H9 (cell line): ENCODE measurements at regions not wholly inside any gene's neighbourhood (a gene's known extent, or its start where the extent isn't known, plus 50 kb on each side); places are given as distances from the start of the nearest gene placed in this dataset.

Source experiments
- DNase-seq: peaks from one replicate; pipeline ENCODE4 v3.0.0-alpha.2; 2017
- H2AFZ ChIP-seq: one replicate; pipeline ENCODE4 v1.6.1; 2013; ENCODE audit warnings: mild to moderate bottlenecking, low read length, control low read depth, moderate library complexity
- H2AK5ac ChIP-seq: 2 replicates; pipeline ENCODE4 v1.6.1; 2013; ENCODE audit warnings: low read length, control low read depth, mixed read lengths; ENCODE audit not compliant: insufficient read length
- H2BK120ac ChIP-seq: one replicate; pipeline ENCODE4 v1.6.1; 2013; ENCODE audit warnings: low read depth, mild to moderate bottlenecking, low read length, control low read depth, inconsistent platforms; ENCODE audit not compliant: poor library complexity, severe bottlenecking
- H2BK12ac ChIP-seq: 2 replicates; pipeline ENCODE4 v1.6.1; 2013; ENCODE audit warnings: low read length, control low read depth, mixed read lengths, low read depth; ENCODE audit not compliant: insufficient read length
- H2BK15ac ChIP-seq: 2 replicates; pipeline ENCODE4 v1.6.1; 2013; ENCODE audit warnings: low read depth, low read length, control low read depth
- H2BK20ac ChIP-seq: one replicate; pipeline ENCODE4 v1.6.1; 2013; ENCODE audit warnings: low read depth, mild to moderate bottlenecking, low read length, control low read depth, inconsistent platforms; ENCODE audit not compliant: poor library complexity, severe bottlenecking
- H2BK5ac ChIP-seq: 2 replicates; pipeline ENCODE4 v1.6.1; 2013; ENCODE audit warnings: low read length, control low read depth, mixed read lengths; ENCODE audit not compliant: insufficient read length
- H3K14ac ChIP-seq: 2 replicates; pipeline ENCODE4 v1.6.1; 2013; ENCODE audit warnings: low read length, control low read depth; ENCODE audit not compliant: insufficient read depth
- H3K18ac ChIP-seq: 2 replicates; pipeline ENCODE4 v1.6.1; 2013; ENCODE audit warnings: low read depth, mild to moderate bottlenecking, mixed read lengths, low read length, control low read depth; ENCODE audit not compliant: insufficient read length
- H3K23ac ChIP-seq: 2 replicates; pipeline ENCODE4 v1.6.1; 2013; ENCODE audit warnings: low read length, control low read depth, mixed read lengths, low read depth; ENCODE audit not compliant: insufficient read length
- H3K23me2 ChIP-seq: 2 replicates; pipeline ENCODE4 v1.6.1; 2013; ENCODE audit warnings: low read depth, mild to moderate bottlenecking, mixed read lengths, low read length, control low read depth; ENCODE audit not compliant: insufficient read length, poor library complexity, severe bottlenecking
- H3K27ac ChIP-seq: 2 replicates; pipeline ENCODE4 v1.5.1; 2013; ENCODE audit warnings: low read length, control low read depth, mixed read lengths, low read depth; ENCODE audit not compliant: insufficient read length
- H3K27me3 ChIP-seq: 2 replicates; pipeline ENCODE4 v1.6.1; 2013; ENCODE audit warnings: low read length, control low read depth, inconsistent platforms; ENCODE audit not compliant: insufficient read depth
- H3K4ac ChIP-seq: 2 replicates; pipeline ENCODE4 v1.6.1; 2013; ENCODE audit warnings: low read depth, mild to moderate bottlenecking, control low read depth, inconsistent platforms, low read length, moderate library complexity
- H3K4me1 ChIP-seq: 2 replicates; pipeline ENCODE4 v1.6.1; 2013; ENCODE audit warnings: low read length, control low read depth, inconsistent platforms; ENCODE audit not compliant: insufficient read depth
- H3K4me2 ChIP-seq: 2 replicates; pipeline ENCODE4 v1.6.1; 2013; ENCODE audit warnings: low read length, control low read depth, mixed read lengths; ENCODE audit not compliant: insufficient read length, insufficient read depth
- H3K56ac ChIP-seq: 2 replicates; pipeline ENCODE4 v1.6.1; 2013; ENCODE audit warnings: low read depth, mild to moderate bottlenecking, mixed read lengths, low read length, control low read depth; ENCODE audit not compliant: insufficient read length
- H3K79me1 ChIP-seq: 2 replicates; pipeline ENCODE4 v1.6.1; 2013; ENCODE audit warnings: low read depth, mild to moderate bottlenecking, moderate library complexity, low read length, control low read depth, inconsistent platforms; ENCODE audit not compliant: insufficient read depth, poor library complexity, severe bottlenecking
- H3K79me2 ChIP-seq: 2 replicates; pipeline ENCODE4 v1.6.1; 2013; ENCODE audit warnings: low read length, control low read depth, inconsistent platforms; ENCODE audit not compliant: insufficient read depth
- H3K9ac ChIP-seq: 2 replicates; pipeline ENCODE4 v1.6.1; 2013; ENCODE audit warnings: low read length, control low read depth, mixed read lengths; ENCODE audit not compliant: insufficient read length; ENCODE audit errors: extremely low read depth
- H3K9me3 ChIP-seq: one replicate; pipeline ENCODE4 v1.6.1; 2013; ENCODE audit warnings: low read depth, low read length, inconsistent platforms; ENCODE audit not compliant: control insufficient read depth
- H3T11ph ChIP-seq: one replicate; pipeline ENCODE4 v1.6.1; 2013; ENCODE audit warnings: mild to moderate bottlenecking, low read length, control low read depth, inconsistent platforms
- H4K20me1 ChIP-seq: one replicate; pipeline ENCODE4 v1.6.1; 2013; ENCODE audit not compliant: control insufficient read depth, insufficient read length, insufficient read depth
- H4K5ac ChIP-seq: 2 replicates; pipeline ENCODE4 v1.6.1; 2013; ENCODE audit warnings: low read depth, mild to moderate bottlenecking, mixed read lengths, low read length, control low read depth; ENCODE audit not compliant: insufficient read length
- H4K8ac ChIP-seq: replicated peaks from 2 replicates; pipeline ENCODE4 v1.6.1; 2013; ENCODE audit warnings: low read length, control low read depth, mixed read lengths, low read depth; ENCODE audit not compliant: insufficient read length
- H4K91ac ChIP-seq: 2 replicates; pipeline ENCODE4 v1.6.1; 2013; ENCODE audit warnings: low read depth, mild to moderate bottlenecking, moderate library complexity, mixed read lengths, low read length, control low read depth; ENCODE audit not compliant: insufficient read length
- H3K27ac Mint-ChIP-seq, 3 experiments: 2 replicates in 2 of 3; 3 replicates in 1 of 3; pipeline ENCODE4 v1.8.0; 2020 to 2021; ENCODE audit warnings: mixed read lengths in 3 of 3, mild to moderate bottlenecking in 1 of 3, moderate library complexity in 1 of 3
- H3K27me3 Mint-ChIP-seq: 2 replicates; pipeline ENCODE4 v1.8.0; 2021; ENCODE audit warnings: low read depth, mild to moderate bottlenecking, moderate library complexity, mixed read lengths
- H3K36me3 Mint-ChIP-seq, 3 experiments: 2 replicates in 2 of 3; 3 replicates in 1 of 3; pipeline ENCODE4 v1.8.0; 2020 to 2021; ENCODE audit warnings: low read depth in 3 of 3, mixed read lengths in 3 of 3; ENCODE audit not compliant: insufficient read depth in 1 of 3
- H3K4me1 Mint-ChIP-seq, 2 experiments: 2 replicates each; pipeline ENCODE4 v1.8.0; 2020; ENCODE audit warnings: mixed read lengths in 2 of 2
- H3K4me3 Mint-ChIP-seq, 2 experiments: 2 replicates in 1 of 2; 3 replicates in 1 of 2; pipeline ENCODE4 v1.8.0; 2020 to 2021; ENCODE audit warnings: mild to moderate bottlenecking in 2 of 2, mixed read lengths in 2 of 2, moderate library complexity in 1 of 2
- H3K9me3 Mint-ChIP-seq, 2 experiments: 2 replicates in 1 of 2; 3 replicates in 1 of 2; pipeline ENCODE4 v1.8.0; 2020; ENCODE audit warnings: mild to moderate bottlenecking in 2 of 2, mixed read lengths in 2 of 2, moderate library complexity in 1 of 2
- WGBS: extraction: QIAGEN DNeasy Blood & Tissue Kit; methylation state at CpG from one replicate; pipeline ENCODE4 v1.1.7; 2013; ENCODE audit warnings: missing lambda C conversion rate, low lambda C conversion rate, mixed read lengths; ENCODE audit not compliant: insufficient read length; ENCODE audit errors: extremely low coverage; 5-methylcytosine and 5-hydroxymethylcytosine counted together
- TF ChIP-seq, protein P1 (sequence below): fragments of 200-600 bp; sonication (generic); conservative IDR thresholded peaks from 3 replicates; pipeline ENCODE4 v1.8.0; 2021; ENCODE audit warnings: antibody characterized with exemption, mild to moderate bottlenecking

DNA sequence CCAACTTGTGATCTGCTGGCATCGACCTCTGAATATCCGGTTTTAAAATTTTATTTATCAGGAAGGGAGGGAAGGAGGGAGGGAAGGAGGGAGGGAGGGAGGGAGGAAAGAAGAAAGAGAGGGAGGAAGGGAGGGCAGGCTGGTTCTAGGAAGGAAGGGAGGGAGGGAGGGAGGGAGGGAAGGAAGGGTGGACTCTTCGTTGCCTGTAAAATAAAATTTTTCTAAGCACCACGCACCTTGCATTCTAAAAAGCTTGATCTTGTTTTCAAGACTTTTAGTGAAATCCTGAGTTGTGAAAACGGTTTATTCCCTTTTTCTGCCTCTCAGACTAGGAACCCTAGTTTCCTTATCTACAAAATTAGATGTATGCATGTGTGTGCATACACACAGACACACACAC is 101.7 kb upstream of the RAP2B start:
- H4K5ac ChIP-seq = no peak overlapping the region
- H3K79me2 ChIP-seq = no peaks in the 10 kb centered on the region
- H3K27me3 Mint-ChIP-seq = no peaks in the 10 kb centered on the region
- no peak overlapping the region for H3K4ac ChIP-seq
- H3K14ac ChIP-seq = no peak overlapping the region
- no peaks in the 10 kb centered on the region for H3K27me3 ChIP-seq
- H2AFZ ChIP-seq = no peak overlapping the region
- no peak overlapping the region for H2BK5ac ChIP-seq
- TF ChIP-seq, protein P1, sequence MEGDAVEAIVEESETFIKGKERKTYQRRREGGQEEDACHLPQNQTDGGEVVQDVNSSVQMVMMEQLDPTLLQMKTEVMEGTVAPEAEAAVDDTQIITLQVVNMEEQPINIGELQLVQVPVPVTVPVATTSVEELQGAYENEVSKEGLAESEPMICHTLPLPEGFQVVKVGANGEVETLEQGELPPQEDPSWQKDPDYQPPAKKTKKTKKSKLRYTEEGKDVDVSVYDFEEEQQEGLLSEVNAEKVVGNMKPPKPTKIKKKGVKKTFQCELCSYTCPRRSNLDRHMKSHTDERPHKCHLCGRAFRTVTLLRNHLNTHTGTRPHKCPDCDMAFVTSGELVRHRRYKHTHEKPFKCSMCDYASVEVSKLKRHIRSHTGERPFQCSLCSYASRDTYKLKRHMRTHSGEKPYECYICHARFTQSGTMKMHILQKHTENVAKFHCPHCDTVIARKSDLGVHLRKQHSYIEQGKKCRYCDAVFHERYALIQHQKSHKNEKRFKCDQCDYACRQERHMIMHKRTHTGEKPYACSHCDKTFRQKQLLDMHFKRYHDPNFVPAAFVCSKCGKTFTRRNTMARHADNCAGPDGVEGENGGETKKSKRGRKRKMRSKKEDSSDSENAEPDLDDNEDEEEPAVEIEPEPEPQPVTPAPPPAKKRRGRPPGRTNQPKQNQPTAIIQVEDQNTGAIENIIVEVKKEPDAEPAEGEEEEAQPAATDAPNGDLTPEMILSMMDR = no peak
- H3K9ac ChIP-seq = no peak overlapping the region
- H3K23ac ChIP-seq = no peak overlapping the region
- no peak overlapping the region for H3K18ac ChIP-seq
- no peaks in the 10 kb centered on the region for H3K36me3 Mint-ChIP-seq
- H2BK120ac ChIP-seq = no peak overlapping the region
- no peak overlapping the region for H3K4me2 ChIP-seq
- DNase-seq = no peak
- H3K79me1 ChIP-seq = no peaks in the 10 kb centered on the region
- H4K91ac ChIP-seq = no peak overlapping the region
- H3K9me3 ChIP-seq = no peaks in the 10 kb centered on the region
- no peak overlapping the region for H2AK5ac ChIP-seq
- no peak overlapping the region for H2BK15ac ChIP-seq
- no peaks in the 10 kb centered on the region for H3K4me1 Mint-ChIP-seq
- H3K9me3 Mint-ChIP-seq = no peaks in the 10 kb centered on the region
- H3K27ac ChIP-seq = no peak overlapping the region
- H3K4me3 Mint-ChIP-seq = no peak overlapping the region
- no peak overlapping the region for H2BK20ac ChIP-seq
- WGBS = no CpG with 5 or more reads among the region's 5 CpGs
- no peak overlapping the region for H2BK12ac ChIP-seq
- no peak overlapping the region for H3T11ph ChIP-seq
- no peak overlapping the region for H4K8ac ChIP-seq
- no peaks in the 10 kb centered on the region for H4K20me1 ChIP-seq
- no peaks in the 10 kb centered on the region for H3K23me2 ChIP-seq
- no peak overlapping the region for H3K56ac ChIP-seq
- H3K4me1 ChIP-seq = no peaks in the 10 kb centered on the region
- H3K27ac Mint-ChIP-seq = no peak overlapping the region
